ENCODE measurements at regions not wholly inside any gene's neighbourhood (a gene's known extent, or its start where the extent isn't known, plus 50 kb on each side); places are given as distances from the start of the nearest gene placed in this dataset.

GRCh38 chr12:125296701-125297100 lies 231.5 kb downstream of the AACS start:
- TF ChIP-seq, protein P1, sequence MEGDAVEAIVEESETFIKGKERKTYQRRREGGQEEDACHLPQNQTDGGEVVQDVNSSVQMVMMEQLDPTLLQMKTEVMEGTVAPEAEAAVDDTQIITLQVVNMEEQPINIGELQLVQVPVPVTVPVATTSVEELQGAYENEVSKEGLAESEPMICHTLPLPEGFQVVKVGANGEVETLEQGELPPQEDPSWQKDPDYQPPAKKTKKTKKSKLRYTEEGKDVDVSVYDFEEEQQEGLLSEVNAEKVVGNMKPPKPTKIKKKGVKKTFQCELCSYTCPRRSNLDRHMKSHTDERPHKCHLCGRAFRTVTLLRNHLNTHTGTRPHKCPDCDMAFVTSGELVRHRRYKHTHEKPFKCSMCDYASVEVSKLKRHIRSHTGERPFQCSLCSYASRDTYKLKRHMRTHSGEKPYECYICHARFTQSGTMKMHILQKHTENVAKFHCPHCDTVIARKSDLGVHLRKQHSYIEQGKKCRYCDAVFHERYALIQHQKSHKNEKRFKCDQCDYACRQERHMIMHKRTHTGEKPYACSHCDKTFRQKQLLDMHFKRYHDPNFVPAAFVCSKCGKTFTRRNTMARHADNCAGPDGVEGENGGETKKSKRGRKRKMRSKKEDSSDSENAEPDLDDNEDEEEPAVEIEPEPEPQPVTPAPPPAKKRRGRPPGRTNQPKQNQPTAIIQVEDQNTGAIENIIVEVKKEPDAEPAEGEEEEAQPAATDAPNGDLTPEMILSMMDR (IDR thresholded peaks at IDR 0.05): no peak
- TF ChIP-seq POLR2A (IDR thresholded peaks at IDR 0.05): no peak

All from adrenal gland (tissue), 5 donors.